GM12864 (cell line): ENCODE measurements at regions not wholly inside any gene's neighbourhood (a gene's known extent, or its start where the extent isn't known, plus 50 kb on each side); places are given as distances from the start of the nearest gene placed in this dataset.
"Not testable (repeated sequence)": the region's sequence is repeated elsewhere in the genome, so short reads cannot be mapped to it uniquely, and the experiment has no call there.

Experiments
- DNase-seq: peaks from one replicate; pipeline ENCODE4 v3.0.0-alpha.2; 2011; ENCODE audit warnings: low read depth
- H3K4me3 ChIP-seq: 2 replicates; pipeline ENCODE4 v1.5.1; 2011; ENCODE audit warnings: mild to moderate bottlenecking, low read depth, low read length, control low read depth
- TF ChIP-seq, protein P1 (sequence below): IDR thresholded peaks from 2 replicates; pipeline ENCODE4 v1.5.1; 2011; ENCODE audit warnings: low read depth, mild to moderate bottlenecking, moderate library complexity, low read length, control low read depth, inconsistent platforms; ENCODE audit errors: missing control alignments

DNA sequence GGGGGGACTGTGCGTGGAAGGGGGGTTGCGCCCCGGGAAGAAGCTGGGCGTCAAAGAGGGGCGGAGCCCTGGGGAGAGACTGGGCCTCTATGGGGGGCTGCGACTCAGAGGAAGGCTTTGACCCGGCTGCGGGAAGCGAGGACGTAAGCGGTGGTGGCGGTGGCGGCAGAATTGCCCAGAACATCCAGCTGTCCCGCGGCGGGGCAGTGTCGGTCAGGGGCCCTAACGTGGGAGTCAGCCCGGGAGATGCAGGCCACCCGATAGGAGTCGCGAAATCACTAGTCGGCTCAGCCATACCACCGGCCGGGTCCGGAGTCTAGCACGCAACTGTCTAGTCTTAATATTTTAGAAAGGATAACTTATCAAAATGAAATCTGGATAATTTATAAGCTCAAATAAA lies 387.6 kb upstream of the EYS start:
- TF ChIP-seq, protein P1, sequence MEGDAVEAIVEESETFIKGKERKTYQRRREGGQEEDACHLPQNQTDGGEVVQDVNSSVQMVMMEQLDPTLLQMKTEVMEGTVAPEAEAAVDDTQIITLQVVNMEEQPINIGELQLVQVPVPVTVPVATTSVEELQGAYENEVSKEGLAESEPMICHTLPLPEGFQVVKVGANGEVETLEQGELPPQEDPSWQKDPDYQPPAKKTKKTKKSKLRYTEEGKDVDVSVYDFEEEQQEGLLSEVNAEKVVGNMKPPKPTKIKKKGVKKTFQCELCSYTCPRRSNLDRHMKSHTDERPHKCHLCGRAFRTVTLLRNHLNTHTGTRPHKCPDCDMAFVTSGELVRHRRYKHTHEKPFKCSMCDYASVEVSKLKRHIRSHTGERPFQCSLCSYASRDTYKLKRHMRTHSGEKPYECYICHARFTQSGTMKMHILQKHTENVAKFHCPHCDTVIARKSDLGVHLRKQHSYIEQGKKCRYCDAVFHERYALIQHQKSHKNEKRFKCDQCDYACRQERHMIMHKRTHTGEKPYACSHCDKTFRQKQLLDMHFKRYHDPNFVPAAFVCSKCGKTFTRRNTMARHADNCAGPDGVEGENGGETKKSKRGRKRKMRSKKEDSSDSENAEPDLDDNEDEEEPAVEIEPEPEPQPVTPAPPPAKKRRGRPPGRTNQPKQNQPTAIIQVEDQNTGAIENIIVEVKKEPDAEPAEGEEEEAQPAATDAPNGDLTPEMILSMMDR: no peak
- no peak for DNase-seq
- H3K4me3 ChIP-seq: no peak overlapping the region

DNA sequence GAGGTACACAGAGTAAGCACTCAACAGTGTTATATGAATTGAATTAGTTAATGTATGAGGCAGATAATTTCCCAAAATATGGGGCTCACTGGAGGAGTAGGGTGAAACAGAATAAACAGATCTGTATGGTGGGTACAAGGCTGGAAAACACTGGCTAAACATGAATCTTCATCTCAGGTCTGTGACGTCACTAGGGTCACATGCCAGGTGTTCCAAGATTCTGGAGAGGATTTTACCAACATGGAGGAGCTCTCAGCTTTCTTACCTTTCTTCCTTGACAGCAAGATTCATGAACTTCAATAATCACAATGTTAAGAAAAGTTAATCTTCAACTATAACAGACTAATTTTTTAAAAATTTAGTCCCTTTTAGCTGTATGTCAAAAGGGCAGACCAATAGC lies 385.3 kb upstream of the EYS start:
- not testable (repeated sequence) for H3K4me3 ChIP-seq, DNase-seq

DNA sequence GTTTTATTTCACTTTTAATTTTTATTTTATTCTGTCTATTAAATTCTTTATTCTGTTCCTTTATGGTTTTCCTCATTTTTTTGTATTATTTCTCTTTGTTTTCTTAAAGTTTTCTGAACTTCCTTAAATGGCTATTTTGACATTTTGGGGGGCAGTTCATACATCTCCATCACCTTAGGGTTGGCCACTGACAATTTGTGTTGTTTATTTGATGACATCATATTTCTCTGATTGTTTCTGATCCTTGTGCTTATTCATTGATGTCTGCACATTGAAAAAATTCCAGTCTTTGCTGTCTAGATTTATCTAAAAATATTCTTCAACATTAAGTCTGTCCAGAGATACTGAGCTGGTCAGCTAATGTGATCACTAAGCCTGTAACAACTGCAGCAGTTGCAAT lies 379.5 kb upstream of the EYS start:
- no peak overlapping the region for H3K4me3 ChIP-seq
- TF ChIP-seq, protein P1: no peak
- DNase-seq: no peak

DNA sequence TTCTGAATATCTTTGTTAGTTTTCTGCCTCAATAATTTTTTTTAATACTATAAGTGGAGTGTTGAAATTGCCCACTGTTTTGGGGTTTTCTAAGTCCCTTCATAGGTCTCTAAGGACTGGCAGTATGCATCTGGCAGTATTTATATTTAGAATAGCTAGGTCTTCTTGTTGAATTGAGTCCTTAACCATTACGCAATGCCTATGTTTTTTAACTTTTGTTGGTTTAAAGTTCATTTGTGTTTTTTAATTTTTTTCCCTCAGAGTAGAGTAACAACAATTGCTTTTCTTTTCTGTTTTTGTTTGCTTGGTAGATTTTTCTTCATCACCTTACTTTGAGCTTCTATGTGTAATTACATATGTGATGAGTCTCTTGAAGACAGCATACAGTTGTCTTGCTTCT lies 375.9 kb upstream of the EYS start:
- no peak for DNase-seq
- H3K4me3 ChIP-seq: no peak overlapping the region
- TF ChIP-seq, protein P1: no peak

DNA sequence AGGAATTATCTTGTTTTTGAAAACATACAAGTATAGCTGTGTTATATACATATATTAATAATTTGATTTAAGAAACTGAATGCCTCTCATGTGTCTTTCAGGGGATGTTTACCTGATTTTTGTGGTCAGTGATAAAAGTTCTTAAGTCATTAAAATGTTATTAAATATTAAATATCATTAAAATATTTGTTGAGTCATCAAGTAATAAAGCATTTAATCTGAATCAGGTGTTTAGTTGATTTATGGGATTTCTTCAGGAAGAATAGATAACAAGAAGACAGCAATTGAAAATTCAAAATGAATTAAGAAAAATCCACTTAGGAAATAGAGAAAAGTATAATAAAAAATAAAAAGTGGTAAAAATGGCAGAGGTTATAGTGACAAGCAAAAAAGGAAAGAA lies 361.9 kb upstream of the EYS start:
- no peak overlapping the region for H3K4me3 ChIP-seq
- TF ChIP-seq, protein P1: no peak
- DNase-seq: no peak

DNA sequence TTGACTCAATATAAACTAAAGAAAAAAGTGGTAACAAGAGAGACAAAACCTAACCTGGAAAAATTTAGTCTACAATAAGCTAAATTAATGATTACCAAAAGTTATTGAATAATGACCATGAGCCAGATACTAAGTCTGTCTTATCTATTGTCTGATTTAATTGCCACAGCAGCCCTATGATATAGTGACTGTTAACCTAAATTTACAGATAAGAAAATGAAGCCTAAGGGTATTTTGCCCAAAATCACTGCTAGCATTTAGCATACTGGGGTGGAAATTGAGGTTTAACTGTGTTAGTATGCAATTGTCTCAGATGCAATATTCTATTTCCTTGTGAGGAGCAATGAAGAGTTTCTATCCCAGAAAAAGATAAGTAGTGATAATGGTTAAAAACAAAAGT lies 361.0 kb upstream of the EYS start:
- no peak overlapping the region for H3K4me3 ChIP-seq
- TF ChIP-seq, protein P1: no peak
- DNase-seq: no peak

DNA sequence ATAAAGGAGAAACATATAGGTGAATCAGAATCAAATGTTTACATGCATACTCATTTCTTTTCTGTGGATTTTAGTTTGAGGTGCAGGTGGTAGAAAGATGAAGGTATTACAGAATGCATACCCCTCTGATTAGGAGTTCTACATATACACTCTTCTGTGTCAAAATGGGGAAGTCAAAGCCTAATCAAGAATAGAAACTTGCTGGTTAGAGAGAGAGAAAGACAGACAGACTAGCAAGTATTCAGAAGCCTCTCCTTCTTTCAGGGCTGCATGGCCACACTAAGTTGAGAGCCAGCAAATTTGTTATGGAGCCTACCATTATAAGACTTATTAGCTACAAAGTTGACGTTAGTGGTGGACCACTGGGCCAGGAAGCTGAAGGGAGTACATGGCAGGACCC lies 358.3 kb upstream of the EYS start:
- no peak overlapping the region for H3K4me3 ChIP-seq
- TF ChIP-seq, protein P1: no peak
- no peak for DNase-seq

DNA sequence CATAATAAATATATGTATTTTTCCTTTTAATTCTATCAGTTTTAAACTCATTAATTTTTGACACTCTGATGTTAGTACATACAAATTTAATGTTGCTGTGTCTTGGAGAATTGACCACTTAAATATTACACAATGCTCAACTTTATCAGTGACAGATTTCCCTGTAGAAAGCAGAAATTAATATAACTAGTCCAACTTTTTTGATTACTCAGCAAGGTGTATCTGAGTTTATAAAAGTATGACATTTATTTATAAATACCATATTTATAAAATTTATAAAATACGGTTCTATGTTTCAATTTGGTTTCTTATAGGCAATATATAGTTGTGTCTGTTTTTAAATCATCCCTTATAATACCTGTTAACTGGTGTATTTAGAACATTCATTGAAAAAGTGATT lies 350.0 kb upstream of the EYS start:
- H3K4me3 ChIP-seq: no peak overlapping the region
- no peak for DNase-seq
- TF ChIP-seq, protein P1: no peak
